ENCODE measurements at regions not wholly inside any gene's neighbourhood (a gene's known extent, or its start where the extent isn't known, plus 50 kb on each side); places are given as distances from the start of the nearest gene placed in this dataset.

GRCh38 chr1:87595384-87595781 lies 266.7 kb downstream of the LMO4 start:
- TF ChIP-seq CTCF (IDR thresholded peaks at IDR 0.05), result no peak
- Histone ChIP-seq H3K27me3 (ENCODE audit: low read depth) (no peaks in the 10 kb centered on the region), H3K4me3 (no peak overlapping the region), H3K4me1 (no peaks in the 10 kb centered on the region), H3K9me3 (no peaks in the 10 kb centered on the region), H3K36me3 (no peaks in the 10 kb centered on the region), H3K27ac (no peak overlapping the region)
- DNase-seq, result no peak
- intact Hi-C loops (cut with DNase I), result no loop called here
- no peak for ATAC-seq

GRCh38 chr1:87598429-87598828 lies 269.7 kb downstream of the LMO4 start:
- no peaks in the 10 kb centered on the region for H3K9me3 ChIP-seq
- no peak for DNase-seq
- no peaks in the 10 kb centered on the region for H3K4me1 ChIP-seq
- ATAC-seq, result no peak
- intact Hi-C loops (cut with DNase I), result no loop called here
- no peak for TF ChIP-seq CTCF (IDR thresholded peaks at IDR 0.05)
- no peak overlapping the region for H3K27ac ChIP-seq
- no peaks in the 10 kb centered on the region for H3K36me3 ChIP-seq
- H3K4me3 ChIP-seq, result no peak overlapping the region
- no peaks in the 10 kb centered on the region for H3K27me3 ChIP-seq (ENCODE audit: low read depth)

GRCh38 chr1:87599569-87599968 lies 270.9 kb downstream of the LMO4 start:
- DNase-seq, result no peak
- H3K27ac ChIP-seq, result no peak overlapping the region
- no peak for TF ChIP-seq CTCF (IDR thresholded peaks at IDR 0.05)
- no peak overlapping the region for H3K4me3 ChIP-seq
- ATAC-seq, result no peak
- H3K27me3 ChIP-seq (ENCODE audit: low read depth), result no peaks in the 10 kb centered on the region
- H3K4me1 ChIP-seq, result no peaks in the 10 kb centered on the region
- H3K36me3 ChIP-seq, result no peaks in the 10 kb centered on the region
- H3K9me3 ChIP-seq, result no peaks in the 10 kb centered on the region
- intact Hi-C loops (cut with DNase I), result no loop called here

- H3K27me3 ChIP-seq (ENCODE audit: low read depth), result no peaks in the 10 kb centered on the region
- ATAC-seq (no peak), DNase-seq (no peak)
- no peak overlapping the region for H3K27ac ChIP-seq
- intact Hi-C loops (cut with DNase I), result no loop called here
- H3K4me1 ChIP-seq, result no peaks in the 10 kb centered on the region
- H3K9me3 ChIP-seq, result no peaks in the 10 kb centered on the region
- no peak for TF ChIP-seq CTCF (IDR thresholded peaks at IDR 0.05)
- no peaks in the 10 kb centered on the region for H3K36me3 ChIP-seq
- no peak overlapping the region for H3K4me3 ChIP-seq
These were observed 271.6 kb downstream of the LMO4 start for GRCh38 chr1:87600055-87600850.

GRCh38 chr1:87600854-87601253 lies 272.2 kb downstream of the LMO4 start:
- Histone ChIP-seq H3K9me3 (no peaks in the 10 kb centered on the region), H3K27ac (no peak overlapping the region), H3K4me1 (no peaks in the 10 kb centered on the region), H3K27me3 (ENCODE audit: low read depth) (no peaks in the 10 kb centered on the region), H3K4me3 (no peak overlapping the region), H3K36me3 (no peaks in the 10 kb centered on the region)
- ATAC-seq (no peak), DNase-seq (no peak)
- intact Hi-C loops (cut with DNase I), result no loop called here
- TF ChIP-seq CTCF (IDR thresholded peaks at IDR 0.05), result no peak
